Loucy (cell line): ENCODE measurements at regions not wholly inside any gene's neighbourhood (a gene's known extent, or its start where the extent isn't known, plus 50 kb on each side); places are given as distances from the start of the nearest gene placed in this dataset.
A peak's percentile ranks its signal among the peaks of the same experiment; 100 is the strongest.

ENCODE experiments used
- H2AFZ ChIP-seq: fragments of 200-600 bp; sonication (generic); 2 replicates; pipeline ENCODE4 v1.6.0; 2016; ENCODE audit warnings: antibody characterized with exemption, mild to moderate bottlenecking, low read length, moderate library complexity
- H3F3A ChIP-seq: fragments of 200-600 bp; 2 replicates; pipeline ENCODE4 v1.6.0; 2016; ENCODE audit warnings: antibody characterized with exemption, low read depth, mild to moderate bottlenecking
- H3K27me3 ChIP-seq: fragments of 200-600 bp; sonication (generic); 2 replicates; pipeline ENCODE4 v1.6.1; 2014; ENCODE audit warnings: low read length, mild to moderate bottlenecking; ENCODE audit not compliant: insufficient read depth, poor library complexity, severe bottlenecking
- H3K36me3 ChIP-seq: fragments of 200-600 bp; sonication (generic); 2 replicates; pipeline ENCODE4 v1.6.1; 2016; ENCODE audit warnings: low read length; ENCODE audit not compliant: insufficient read depth
- H3K4me1 ChIP-seq: fragments of 200-600 bp; sonication (generic); 2 replicates; pipeline ENCODE4 v1.5.1; 2014; ENCODE audit warnings: low read length, mild to moderate bottlenecking; ENCODE audit not compliant: insufficient read depth, poor library complexity, severe bottlenecking
- H3K4me2 ChIP-seq: fragments of 200-600 bp; sonication (generic); 2 replicates; pipeline ENCODE4 v1.6.0; 2014; ENCODE audit warnings: antibody characterized with exemption, low read length, low read depth, mild to moderate bottlenecking; ENCODE audit not compliant: poor library complexity, severe bottlenecking
- H3K4me3 ChIP-seq: fragments of 200-600 bp; sonication (generic); 2 replicates; pipeline ENCODE4 v1.5.1; 2014; ENCODE audit warnings: low read length, mild to moderate bottlenecking, mixed read lengths; ENCODE audit not compliant: poor library complexity, severe bottlenecking
- H3K79me2 ChIP-seq: fragments of 200-600 bp; sonication (generic); 2 replicates; pipeline ENCODE4 v1.6.1; 2014; ENCODE audit warnings: low read length; ENCODE audit not compliant: insufficient read depth
- H3K9ac ChIP-seq: fragments of 200-600 bp; sonication (generic); 2 replicates; pipeline ENCODE4 v1.6.0; 2014; ENCODE audit warnings: mild to moderate bottlenecking, low read depth, low read length, moderate library complexity; ENCODE audit not compliant: poor library complexity, severe bottlenecking
- H3K9me2 ChIP-seq: fragments of 200-600 bp; sonication (generic); replicated peaks from 2 replicates; pipeline ENCODE4 v1.6.1; 2016; ENCODE audit warnings: low read depth, low read length, mixed read lengths
- H3K9me3 ChIP-seq: fragments of 200-600 bp; sonication (generic); 2 replicates; pipeline ENCODE4 v1.6.1; 2014; ENCODE audit warnings: mild to moderate bottlenecking, antibody characterized with exemption, low read length, low read depth; ENCODE audit not compliant: insufficient read depth
- H4K20me1 ChIP-seq: fragments of 200-600 bp; sonication (generic); 2 replicates; pipeline ENCODE4 v1.6.0; 2014; ENCODE audit warnings: antibody characterized with exemption, low read length, mild to moderate bottlenecking; ENCODE audit not compliant: insufficient read depth, poor library complexity, severe bottlenecking
- CTCF ChIP-seq: fragments of 200-600 bp; sonication (generic); conservative IDR thresholded peaks from 2 replicates; pipeline ENCODE4 v1.5.1; 2014; ENCODE audit warnings: mild to moderate bottlenecking, antibody characterized with exemption, low read length
- EZH2phosphoT487 ChIP-seq: fragments of 200-600 bp; IDR thresholded peaks from 2 replicates; pipeline ENCODE4 v1.6.1; 2018; ENCODE audit warnings: antibody characterized with exemption, mild to moderate bottlenecking, moderate library complexity, borderline replicate concordance

GRCh38 chr7:53422291-53422690 is 386.9 kb downstream of the POM121L12 start:
- Histone ChIP-seq H3K9me2 (no peaks in the 10 kb centered on the region), H3F3A (no peaks in the 10 kb centered on the region), H3K4me2 (no peak overlapping the region), H3K36me3 (no peaks in the 10 kb centered on the region), H3K79me2 (no peaks in the 10 kb centered on the region), H2AFZ (no peak overlapping the region), H3K27me3 (no peaks in the 10 kb centered on the region), H3K4me3 (no peak overlapping the region), H3K4me1 (no peaks in the 10 kb centered on the region), H3K9me3 (no peaks in the 10 kb centered on the region), H4K20me1 (no peaks in the 10 kb centered on the region), H3K9ac (no peak overlapping the region)
- TF ChIP-seq EZH2phosphoT487 (no peak), CTCF (no peak)

- Histone ChIP-seq H2AFZ (peak overlapping the region; percentile 81), H4K20me1 (no peaks in the 10 kb centered on the region), H3K4me1 (no peaks in the 10 kb centered on the region), H3K36me3 (no peaks in the 10 kb centered on the region), H3K4me2 (peak overlapping the region; percentile 50), H3K27me3 (no peaks in the 10 kb centered on the region), H3K9me2 (no peaks in the 10 kb centered on the region), H3K9ac (no peak overlapping the region), H3K4me3 (peak overlapping the region; percentile 50), H3K79me2 (no peaks in the 10 kb centered on the region), H3K9me3 (no peaks in the 10 kb centered on the region), H3F3A (no peaks in the 10 kb centered on the region)
- TF ChIP-seq EZH2phosphoT487 (no peak), CTCF (no peak)
Measured at GRCh38 chr7:53426145-53426750, 390.8 kb downstream of the POM121L12 start.

- Histone ChIP-seq H3K9ac (no peak overlapping the region), H3K4me1 (no peaks in the 10 kb centered on the region), H3F3A (no peaks in the 10 kb centered on the region), H3K9me3 (no peaks in the 10 kb centered on the region), H3K36me3 (no peaks in the 10 kb centered on the region), H3K4me2 (no peak overlapping the region), H3K9me2 (no peaks in the 10 kb centered on the region), H3K79me2 (no peaks in the 10 kb centered on the region), H2AFZ (no peak overlapping the region), H3K27me3 (no peaks in the 10 kb centered on the region), H4K20me1 (no peaks in the 10 kb centered on the region), H3K4me3 (no peak overlapping the region)
- TF ChIP-seq CTCF (no peak), EZH2phosphoT487 (no peak)
Measured at GRCh38 chr7:53428045-53428444, 392.6 kb downstream of the POM121L12 start.
